Spleen (tissue), 11 donors: ENCODE measurements at regions not wholly inside any gene's neighbourhood (a gene's known extent, or its start where the extent isn't known, plus 50 kb on each side); places are given as distances from the start of the nearest gene placed in this dataset.

Experiments used
- DNase-seq: peaks from one replicate; pipeline ENCODE4 v3.0.0-alpha.2; 2020
- H3K27ac ChIP-seq, 8 donors: fragments of 200-600 bp; sonication (generic) in 7 of 8; 1 replicate in 4 of 8; 2 replicates in 4 of 8; pipeline versions ENCODE4 v1.5.0 to v1.8.0; 2016 to 2021; ENCODE audit warnings: inconsistent platforms in 4 of 8, mild to moderate bottlenecking in 4 of 8, moderate library complexity in 1 of 8
- H3K27me3 ChIP-seq, 7 donors: fragments of 200-600 bp; sonication (generic) in 6 of 7; replicated peaks in 1 of 7; 1 replicate in 4 of 7; 2 replicates in 3 of 7; pipeline versions ENCODE4 v1.5.0 to v1.8.0; 2016 to 2021; ENCODE audit warnings: inconsistent platforms in 3 of 7, mild to moderate bottlenecking in 1 of 7
- H3K36me3 ChIP-seq, 6 donors: fragments of 200-600 bp; sonication (generic) in 5 of 6; 1 replicate in 4 of 6; 2 replicates in 2 of 6; pipeline versions ENCODE4 v1.5.0 to v1.8.0; 2016 to 2021; ENCODE audit warnings: inconsistent platforms in 2 of 6
- H3K4me1 ChIP-seq, 6 donors: fragments of 200-600 bp; sonication (generic) in 5 of 6; 1 replicate in 3 of 6; 2 replicates in 3 of 6; pipeline versions ENCODE4 v1.5.0 to v1.8.0; 2016 to 2021; ENCODE audit warnings: inconsistent platforms in 3 of 6
- H3K4me3 ChIP-seq, 8 donors: fragments of 200-600 bp; sonication (generic) in 7 of 8; 1 replicate in 4 of 8; 2 replicates in 4 of 8; pipeline versions ENCODE4 v1.5.0 to v1.8.0; 2016 to 2021; ENCODE audit warnings: inconsistent platforms in 4 of 8, mild to moderate bottlenecking in 4 of 8, moderate library complexity in 2 of 8
- H3K9me3 ChIP-seq, 8 donors: fragments of 200-600 bp; sonication (generic) in 7 of 8; 1 replicate in 4 of 8; 2 replicates in 4 of 8; pipeline versions ENCODE4 v1.5.0 to v1.8.0; 2016 to 2021; ENCODE audit warnings: inconsistent platforms in 4 of 8
- POLR2A ChIP-seq, 3 donors: fragments of 450-650 bp; IDR thresholded peaks; one replicate each; pipeline ENCODE4 v1.5.1; 2017; ENCODE audit warnings: antibody characterized with exemption in 3 of 3, mild to moderate bottlenecking in 1 of 3
- POLR2AphosphoS5 ChIP-seq, 3 donors: sonication (generic); formaldehyde crosslinking; IDR thresholded peaks; one replicate each; pipeline ENCODE4 v1.5.1; 2017; ENCODE audit warnings: antibody characterized with exemption in 3 of 3
- WGBS, 5 donors: extraction: QIAGEN DNeasy Blood & Tissue Kit in 3 of 5; methylation state at CpG; one replicate each; pipeline versions ENCODE4 v1.1.5 to v1.1.7; 2013 to 2018; 5-methylcytosine and 5-hydroxymethylcytosine counted together
- intact Hi-C: fragments of 100-400 bp; cut with DNase I; formaldehyde crosslinking; loops from one replicate; pipeline ENCODE4 v1.15.0; 2023; ENCODE audit warnings: low total_unique reads
- TF ChIP-seq, protein P1 (sequence below), 11 experiments: fragments of 200-600 bp in 7 of 11; fragments of 450-650 bp in 4 of 11; sonication (generic) in 4 of 11; IDR thresholded peaks in 8 of 11; conservative IDR thresholded peaks in 3 of 11; 1 replicate in 7 of 11; 2 replicates in 4 of 11; pipeline versions ENCODE4 v1.4.0 to v1.8.0; 2016 to 2021; ENCODE audit warnings: antibody characterized with exemption in 11 of 11, inconsistent platforms in 4 of 11, mild to moderate bottlenecking in 1 of 11
- donor health status: healthy with polysubstance abuse.
- donor health status: DM: no; HTN: no; CAD: no; lungs with moderate emphysema.
- donor health status: DM: no; HTN: no; CAD: no.
- donor health status: Bipolar disorder and iron deficiency.
- donor health status: healthy.
- donor health status: DM: no; HTN: no; CAD: no.
- donor health status: DM: yes; HTN: yes; CAD: no.

DNA sequence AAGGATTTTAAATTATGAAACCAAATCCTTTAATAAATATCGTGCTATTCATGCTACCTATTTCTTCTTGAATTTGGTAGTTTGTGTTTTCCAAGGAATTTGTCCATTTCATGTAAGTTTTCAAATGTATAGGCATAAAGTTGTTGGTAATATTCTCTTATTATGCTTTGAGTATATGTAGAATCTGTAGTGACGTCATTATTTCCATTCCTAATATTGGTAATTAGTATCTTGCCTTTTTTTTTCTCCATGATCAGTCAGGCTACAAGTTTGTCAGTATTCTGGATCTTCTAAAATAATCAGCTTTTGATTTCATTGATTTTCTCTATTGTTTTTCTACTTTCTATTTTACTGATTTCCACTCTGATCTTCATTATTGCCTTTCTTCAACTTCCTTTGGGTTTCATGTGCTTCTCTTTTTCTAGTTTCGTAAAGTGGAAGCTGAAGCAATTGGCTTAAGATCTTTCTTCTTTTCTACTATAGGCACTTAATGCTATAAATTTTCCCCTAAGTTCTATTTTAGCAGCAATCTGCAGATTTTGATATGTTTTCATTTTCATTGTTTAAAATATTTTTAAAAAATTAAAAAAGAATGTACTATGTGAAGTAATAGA lies 156.5 kb upstream of the HDAC9 start:
- 50 to 72% (median 64%) methylated on average over 3 of the region's 3 CpGs for WGBS, 5 donors
- intact Hi-C loops = loop anchor here (10.0 kb wide), 1 partner anchor 564 kb away; no protein-coding TSS in a partner anchor
- no peak for DNase-seq

DNA sequence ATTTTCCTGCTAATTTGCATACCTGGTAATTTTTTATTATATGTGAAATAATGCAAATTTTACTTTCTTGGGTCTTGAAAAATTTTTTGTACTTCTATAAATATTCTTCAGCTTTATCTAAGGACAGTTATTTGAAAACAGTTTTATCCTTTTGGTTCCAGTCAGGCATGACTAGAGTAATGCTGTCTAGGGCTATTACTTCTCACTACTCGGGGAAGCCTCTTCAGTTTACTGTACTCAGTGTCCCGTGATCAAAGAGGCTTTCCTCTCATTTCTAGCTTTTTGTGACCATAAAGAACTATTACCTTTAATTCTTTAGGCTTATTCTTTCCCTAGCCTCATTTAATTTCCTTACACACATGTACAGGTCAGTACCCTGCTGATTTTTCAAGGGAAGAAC lies 153.8 kb upstream of the HDAC9 start:
- Histone ChIP-seq H3K4me1 (peaks cover 10 to 69% (median 38%) of the 10 kb centered on the region in 6 donors), H3K9me3 (peaks cover 0 to 21% (median 15%) of the 10 kb centered on the region in 8 donors), H3K36me3 (peaks cover 0 to 4% (median 0%) of the 10 kb centered on the region in 6 donors), H3K27me3 (no peaks in the 10 kb centered on the region), H3K4me3 (no peak overlapping the region), H3K27ac (peak overlapping the region in 1 of 8 donors; percentile 10)
- no peak for DNase-seq
- 73 to 83% (median 82%) methylated on average over 2 of the region's 2 CpGs for WGBS, 5 donors
- intact Hi-C loops = loop anchor here (10.0 kb wide), 1 partner anchor 657 kb away; no protein-coding TSS in a partner anchor
- TF ChIP-seq POLR2A (IDR thresholded peaks at IDR 0.05) = no peak
- TF ChIP-seq, protein P1, sequence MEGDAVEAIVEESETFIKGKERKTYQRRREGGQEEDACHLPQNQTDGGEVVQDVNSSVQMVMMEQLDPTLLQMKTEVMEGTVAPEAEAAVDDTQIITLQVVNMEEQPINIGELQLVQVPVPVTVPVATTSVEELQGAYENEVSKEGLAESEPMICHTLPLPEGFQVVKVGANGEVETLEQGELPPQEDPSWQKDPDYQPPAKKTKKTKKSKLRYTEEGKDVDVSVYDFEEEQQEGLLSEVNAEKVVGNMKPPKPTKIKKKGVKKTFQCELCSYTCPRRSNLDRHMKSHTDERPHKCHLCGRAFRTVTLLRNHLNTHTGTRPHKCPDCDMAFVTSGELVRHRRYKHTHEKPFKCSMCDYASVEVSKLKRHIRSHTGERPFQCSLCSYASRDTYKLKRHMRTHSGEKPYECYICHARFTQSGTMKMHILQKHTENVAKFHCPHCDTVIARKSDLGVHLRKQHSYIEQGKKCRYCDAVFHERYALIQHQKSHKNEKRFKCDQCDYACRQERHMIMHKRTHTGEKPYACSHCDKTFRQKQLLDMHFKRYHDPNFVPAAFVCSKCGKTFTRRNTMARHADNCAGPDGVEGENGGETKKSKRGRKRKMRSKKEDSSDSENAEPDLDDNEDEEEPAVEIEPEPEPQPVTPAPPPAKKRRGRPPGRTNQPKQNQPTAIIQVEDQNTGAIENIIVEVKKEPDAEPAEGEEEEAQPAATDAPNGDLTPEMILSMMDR (IDR thresholded peaks at IDR 0.05 in 8 of 11, conservative IDR thresholded peaks at IDR 0.05 in 3 of 11) = no peak
- TF ChIP-seq POLR2AphosphoS5 (IDR thresholded peaks at IDR 0.05) = no peak

More for the DNA sequence above, 156.5 kb upstream of the HDAC9 start:
- Histone ChIP-seq H3K27ac (peak overlapping the region in 5 of 8 donors; percentile 9 to 45 (median 23)), H3K36me3 (peaks cover 0 to 4% (median 0%) of the 10 kb centered on the region in 6 donors), H3K9me3 (peaks cover 0 to 21% (median 15%) of the 10 kb centered on the region in 8 donors), H3K4me1 (peaks cover 10 to 66% (median 34%) of the 10 kb centered on the region in 6 donors), H3K4me3 (no peak overlapping the region), H3K27me3 (no peaks in the 10 kb centered on the region)
- TF ChIP-seq POLR2A (IDR thresholded peaks at IDR 0.05) (no peak), POLR2AphosphoS5 (IDR thresholded peaks at IDR 0.05) (no peak)
- TF ChIP-seq, protein P1 (IDR thresholded peaks at IDR 0.05 in 8 of 11, conservative IDR thresholded peaks at IDR 0.05 in 3 of 11) = no peak

DNA sequence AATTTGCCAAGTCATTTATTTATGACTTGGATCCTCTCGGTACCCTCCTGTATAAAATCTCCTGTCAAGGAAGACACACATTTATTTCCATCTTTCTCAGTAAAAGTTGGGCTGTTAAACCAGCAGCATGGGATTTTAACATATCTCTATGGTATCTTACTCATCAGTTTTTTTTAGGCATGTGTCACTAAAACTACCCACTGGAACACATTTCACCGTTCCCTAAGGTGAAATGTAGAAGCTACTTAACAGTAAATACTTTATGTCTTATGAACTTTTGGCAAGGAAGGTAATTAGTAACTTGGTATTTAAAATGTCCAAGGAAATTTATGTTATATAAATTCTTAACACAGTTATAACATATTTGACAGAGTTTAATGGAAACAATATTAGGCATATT lies 152.5 kb upstream of the HDAC9 start:
- TF ChIP-seq POLR2A (IDR thresholded peaks at IDR 0.05) = no peak
- no peaks in the 10 kb centered on the region for H3K27me3 ChIP-seq
- no peak for DNase-seq
- no peak overlapping the region for H3K4me3 ChIP-seq
- peaks cover 0 to 4% (median 0%) of the 10 kb centered on the region in 6 donors for H3K36me3 ChIP-seq
- WGBS, 5 donors = 79 to 86% (median 85%) methylated on average over 2 of the region's 2 CpGs
- peaks cover 1 to 69% (median 25%) of the 10 kb centered on the region in 6 donors for H3K4me1 ChIP-seq
- intact Hi-C loops = loop anchor here (10.0 kb wide), 1 partner anchor 658 kb away; no protein-coding TSS in a partner anchor
- peaks cover 0 to 21% (median 15%) of the 10 kb centered on the region in 8 donors for H3K9me3 ChIP-seq
- H3K27ac ChIP-seq = no peak overlapping the region

DNA sequence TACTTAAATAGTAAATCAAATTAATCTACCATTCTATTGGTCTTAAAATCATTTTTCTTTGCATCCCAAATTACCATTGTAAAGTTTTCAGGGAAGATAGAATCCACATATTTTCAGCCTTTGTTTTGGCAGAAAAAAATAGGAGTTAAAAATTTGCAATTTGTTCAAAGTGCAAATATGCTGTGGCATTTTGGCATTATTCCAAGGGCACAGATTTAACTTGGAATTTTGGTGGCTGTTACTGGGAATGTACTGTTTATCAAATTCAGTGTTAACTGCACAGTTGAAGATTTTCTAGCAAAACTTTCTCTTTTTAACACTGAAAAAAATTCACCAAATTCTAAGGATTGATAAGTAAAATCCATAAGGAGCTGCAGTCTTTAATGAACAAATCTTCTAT lies 151.0 kb upstream of the HDAC9 start:
- peaks cover 0 to 19% (median 15%) of the 10 kb centered on the region in 8 donors for H3K9me3 ChIP-seq
- DNase-seq = no peak
- peaks cover 0 to 56% (median 11%) of the 10 kb centered on the region in 6 donors for H3K4me1 ChIP-seq
- intact Hi-C loops = loop anchor here (10.0 kb wide), 1 partner anchor 660 kb away; no protein-coding TSS in a partner anchor
- peaks cover 0 to 4% (median 0%) of the 10 kb centered on the region in 6 donors for H3K36me3 ChIP-seq
- H3K27me3 ChIP-seq = no peaks in the 10 kb centered on the region
- no peak overlapping the region for H3K27ac ChIP-seq
- TF ChIP-seq POLR2AphosphoS5 (IDR thresholded peaks at IDR 0.05) (no peak), POLR2A (IDR thresholded peaks at IDR 0.05) (no peak)
- TF ChIP-seq, protein P1 (IDR thresholded peaks at IDR 0.05 in 8 of 11, conservative IDR thresholded peaks at IDR 0.05 in 3 of 11) = no peak
- H3K4me3 ChIP-seq = no peak overlapping the region
